ENCODE measurements at regions not wholly inside any gene's neighbourhood (a gene's known extent, or its start where the extent isn't known, plus 50 kb on each side); places are given as distances from the start of the nearest gene placed in this dataset.

DNA sequence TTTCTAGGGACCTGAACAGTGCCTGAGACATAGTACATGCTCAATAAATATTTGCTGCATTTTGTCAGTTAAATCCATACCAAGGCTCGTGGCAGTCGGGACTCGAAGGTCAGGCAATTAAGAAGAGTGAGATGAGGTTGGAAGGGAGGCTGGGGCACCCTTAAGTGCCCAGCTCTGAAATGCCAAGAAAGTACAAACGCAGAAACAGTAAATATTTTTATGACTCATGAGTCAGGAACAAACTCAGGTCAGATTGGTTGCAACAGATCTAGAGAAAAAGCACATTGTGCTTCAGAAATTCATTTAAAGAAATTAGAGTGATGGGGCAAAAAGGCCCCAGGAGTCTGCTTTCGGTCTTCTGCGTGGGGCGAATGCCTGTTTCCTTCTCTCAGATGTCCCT lies 83.0 kb upstream of the FZD10 start:
- H3K27me3 ChIP-seq (ENCODE audit: control insufficient read depth in 5 of 5, insufficient read depth in 4 of 5, low read length in 5 of 5), result peaks cover 0 to 9% (median 0%) of the 10 kb centered on the region in 5 donors
- no peak overlapping the region for H3K9ac ChIP-seq (ENCODE audit: low read length in 5 of 5)
- H3K36me3 ChIP-seq (ENCODE audit: control insufficient read depth in 5 of 5, insufficient read depth in 5 of 5, low read length in 5 of 5), result no peaks in the 10 kb centered on the region
- peaks cover 0 to 4% (median 0%) of the 10 kb centered on the region in 5 donors for H3K4me1 ChIP-seq (ENCODE audit: control insufficient read depth in 5 of 5, insufficient read depth in 5 of 5, low read length in 5 of 5)
- no peak overlapping the region for H3K27ac ChIP-seq (ENCODE audit: low read depth, low read length)
- peaks cover 0 to 3% (median 0%) of the 10 kb centered on the region in 5 donors for H3K9me3 ChIP-seq (ENCODE audit: control insufficient read depth in 5 of 5, low read length in 5 of 5)
- no peak overlapping the region for H3K4me3 ChIP-seq (ENCODE audit: low read depth in 1 of 5, low read length in 5 of 5)

DNA sequence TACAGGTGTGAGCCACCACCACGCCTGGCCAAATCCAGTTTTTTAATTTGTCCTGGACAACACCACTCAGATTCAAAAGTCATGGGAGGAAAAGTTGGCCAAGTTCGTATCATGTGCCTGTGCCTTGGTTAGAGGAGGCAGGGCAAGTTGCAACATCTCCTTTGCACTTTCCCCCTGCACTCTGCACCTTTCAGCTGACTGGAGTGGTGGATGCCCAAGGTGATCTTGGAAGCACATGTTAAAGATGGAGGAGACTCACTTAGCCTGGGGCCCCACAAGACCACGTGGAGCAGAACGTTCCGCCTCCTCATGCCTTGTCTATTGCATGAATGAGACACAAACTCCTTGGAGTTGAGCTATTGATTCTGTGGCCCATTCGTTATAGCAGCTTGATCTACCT lies 82.1 kb upstream of the FZD10 start:
- no peak overlapping the region for H3K27ac ChIP-seq (ENCODE audit: low read depth, low read length)
- H3K9ac ChIP-seq (ENCODE audit: low read length in 5 of 5), result no peak overlapping the region
- peaks cover 0 to 3% (median 0%) of the 10 kb centered on the region in 5 donors for H3K9me3 ChIP-seq (ENCODE audit: control insufficient read depth in 5 of 5, low read length in 5 of 5)
- H3K36me3 ChIP-seq (ENCODE audit: control insufficient read depth in 5 of 5, insufficient read depth in 5 of 5, low read length in 5 of 5), result no peaks in the 10 kb centered on the region
- H3K27me3 ChIP-seq (ENCODE audit: control insufficient read depth in 5 of 5, insufficient read depth in 4 of 5, low read length in 5 of 5), result peaks cover 0 to 3% (median 0%) of the 10 kb centered on the region in 5 donors
- H3K4me3 ChIP-seq (ENCODE audit: low read depth in 1 of 5, low read length in 5 of 5), result no peak overlapping the region
- peaks cover 0 to 4% (median 0%) of the 10 kb centered on the region in 5 donors for H3K4me1 ChIP-seq (ENCODE audit: control insufficient read depth in 5 of 5, insufficient read depth in 5 of 5, low read length in 5 of 5)

DNA sequence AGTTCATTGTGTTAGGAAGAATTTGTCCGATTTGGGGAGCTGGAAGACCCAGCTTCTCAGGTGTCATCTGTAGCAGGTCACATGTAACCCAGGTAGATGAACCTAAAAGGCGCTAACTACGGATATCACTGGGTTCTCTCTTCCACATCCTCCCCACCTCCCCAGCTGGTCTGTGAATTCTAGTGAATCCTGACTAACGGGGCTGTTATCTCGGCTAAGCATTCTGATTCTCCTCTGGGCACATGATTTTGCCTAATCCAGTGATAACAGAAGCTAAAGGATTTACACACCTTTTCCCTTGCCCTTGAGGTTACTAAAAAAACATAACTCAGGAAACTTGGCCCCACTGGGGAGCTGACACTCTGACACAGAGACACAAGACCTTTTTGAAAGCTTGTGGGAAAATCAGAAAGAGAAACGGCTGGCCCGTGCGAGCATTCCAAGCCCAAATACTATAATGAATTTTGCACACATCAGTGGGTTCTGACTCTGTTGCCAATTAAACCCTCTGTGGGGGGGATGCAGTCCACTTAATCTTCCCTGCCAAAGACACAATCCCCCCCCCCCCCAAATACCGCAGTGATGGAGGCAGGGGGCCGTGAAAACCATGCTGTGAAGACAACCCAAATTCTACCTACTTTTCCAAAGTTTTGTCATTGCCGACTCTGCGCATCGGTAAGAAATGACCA lies 81.0 kb upstream of the FZD10 start:
- H3K9ac ChIP-seq (ENCODE audit: low read length in 5 of 5), result no peak overlapping the region
- H3K36me3 ChIP-seq (ENCODE audit: control insufficient read depth in 5 of 5, insufficient read depth in 5 of 5, low read length in 5 of 5), result no peaks in the 10 kb centered on the region
- H3K4me1 ChIP-seq (ENCODE audit: control insufficient read depth in 5 of 5, insufficient read depth in 5 of 5, low read length in 5 of 5), result peaks cover 0 to 8% (median 2%) of the 10 kb centered on the region in 5 donors
- no peak overlapping the region for H3K4me3 ChIP-seq (ENCODE audit: low read depth in 1 of 5, low read length in 5 of 5)
- peaks cover 0 to 2% (median 0%) of the 10 kb centered on the region in 5 donors for H3K27me3 ChIP-seq (ENCODE audit: control insufficient read depth in 5 of 5, insufficient read depth in 4 of 5, low read length in 5 of 5)
- peaks cover 0 to 3% (median 0%) of the 10 kb centered on the region in 5 donors for H3K9me3 ChIP-seq (ENCODE audit: control insufficient read depth in 5 of 5, low read length in 5 of 5)
- H3K27ac ChIP-seq (ENCODE audit: low read depth, low read length), result no peak overlapping the region

DNA sequence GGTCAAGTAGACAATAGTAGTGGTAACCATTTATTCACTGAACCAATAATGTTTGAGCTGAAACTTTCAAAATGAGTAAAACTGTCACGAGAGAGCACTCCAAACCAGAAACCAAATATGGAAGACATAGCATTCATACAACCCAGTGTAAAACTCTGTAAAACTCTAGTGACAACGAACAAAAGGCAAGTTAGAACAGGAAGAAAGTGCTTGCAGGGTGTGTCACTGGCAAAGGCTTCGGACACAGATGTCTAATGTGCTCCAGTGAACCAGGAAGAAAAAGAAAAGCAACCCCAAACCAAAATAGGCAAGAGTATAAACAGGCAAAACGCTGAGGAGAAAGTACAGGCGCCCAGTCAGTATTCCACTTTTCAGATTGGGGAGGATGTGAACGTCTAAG lies 79.3 kb upstream of the FZD10 start:
- no peak overlapping the region for H3K9ac ChIP-seq (ENCODE audit: low read length in 5 of 5)
- no peak overlapping the region for H3K27ac ChIP-seq (ENCODE audit: low read depth, low read length)
- H3K9me3 ChIP-seq (ENCODE audit: control insufficient read depth in 5 of 5, low read length in 5 of 5), result peaks cover 0 to 2% (median 0%) of the 10 kb centered on the region in 5 donors
- H3K27me3 ChIP-seq (ENCODE audit: control insufficient read depth in 5 of 5, insufficient read depth in 4 of 5, low read length in 5 of 5), result peaks cover 0 to 2% (median 0%) of the 10 kb centered on the region in 5 donors
- H3K36me3 ChIP-seq (ENCODE audit: control insufficient read depth in 5 of 5, insufficient read depth in 5 of 5, low read length in 5 of 5), result no peaks in the 10 kb centered on the region
- H3K4me3 ChIP-seq (ENCODE audit: low read depth in 1 of 5, low read length in 5 of 5), result no peak overlapping the region
- peaks cover 0 to 15% (median 2%) of the 10 kb centered on the region in 5 donors for H3K4me1 ChIP-seq (ENCODE audit: control insufficient read depth in 5 of 5, insufficient read depth in 5 of 5, low read length in 5 of 5)

DNA sequence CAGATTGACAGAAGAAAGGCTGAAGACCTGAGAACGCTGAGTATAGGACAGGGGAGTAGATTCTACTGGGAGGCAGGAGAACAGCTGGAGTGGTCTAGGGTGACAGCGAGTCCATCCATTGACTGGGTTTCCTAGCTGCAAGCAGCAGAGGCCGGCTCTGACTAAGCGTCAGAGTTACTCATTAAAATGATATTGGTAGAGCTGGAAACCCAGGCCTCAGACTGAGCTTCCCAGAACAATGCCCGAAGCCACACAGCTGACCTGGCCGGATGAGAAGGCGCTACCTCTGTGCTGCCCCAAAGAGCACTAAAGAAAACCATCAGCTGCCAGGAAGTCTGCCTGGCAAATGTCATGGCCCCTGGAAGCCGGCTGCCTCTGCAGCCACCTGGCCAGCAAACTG lies 78.5 kb upstream of the FZD10 start:
- H3K4me3 ChIP-seq (ENCODE audit: low read depth in 1 of 5, low read length in 5 of 5), result no peak overlapping the region
- peaks cover 0 to 2% (median 0%) of the 10 kb centered on the region in 5 donors for H3K9me3 ChIP-seq (ENCODE audit: control insufficient read depth in 5 of 5, low read length in 5 of 5)
- no peaks in the 10 kb centered on the region for H3K36me3 ChIP-seq (ENCODE audit: control insufficient read depth in 5 of 5, insufficient read depth in 5 of 5, low read length in 5 of 5)
- no peak overlapping the region for H3K27ac ChIP-seq (ENCODE audit: low read depth, low read length)
- no peak overlapping the region for H3K9ac ChIP-seq (ENCODE audit: low read length in 5 of 5)
- H3K4me1 ChIP-seq (ENCODE audit: control insufficient read depth in 5 of 5, insufficient read depth in 5 of 5, low read length in 5 of 5), result peaks cover 0 to 15% (median 2%) of the 10 kb centered on the region in 5 donors
- peaks cover 0 to 2% (median 0%) of the 10 kb centered on the region in 5 donors for H3K27me3 ChIP-seq (ENCODE audit: control insufficient read depth in 5 of 5, insufficient read depth in 4 of 5, low read length in 5 of 5)

DNA sequence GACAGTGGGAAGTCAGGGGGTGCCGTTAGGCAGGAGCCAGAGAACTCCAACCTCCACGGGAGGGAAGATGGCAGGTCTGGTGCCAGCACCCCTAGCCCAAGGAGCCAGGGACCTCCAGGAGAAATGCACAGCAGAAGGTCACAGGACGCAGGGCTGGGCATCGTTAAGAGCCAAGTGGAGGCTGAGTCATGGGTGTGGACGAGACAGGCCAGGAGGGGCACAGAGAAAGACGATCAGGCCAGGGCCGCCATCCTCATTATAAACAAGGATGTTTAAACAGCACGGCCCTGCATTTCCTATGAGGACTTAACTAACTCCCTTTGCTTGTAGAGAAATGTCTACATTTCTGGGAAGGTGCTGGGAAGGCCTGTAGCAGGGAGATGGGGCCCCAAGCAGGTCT lies 77.9 kb upstream of the FZD10 start:
- Histone ChIP-seq H3K36me3 (ENCODE audit: control insufficient read depth in 5 of 5, insufficient read depth in 5 of 5, low read length in 5 of 5) (no peaks in the 10 kb centered on the region), H3K9ac (ENCODE audit: low read length in 5 of 5) (no peak overlapping the region), H3K4me3 (ENCODE audit: low read depth in 1 of 5, low read length in 5 of 5) (no peak overlapping the region), H3K4me1 (ENCODE audit: control insufficient read depth in 5 of 5, insufficient read depth in 5 of 5, low read length in 5 of 5) (peaks cover 0 to 15% (median 2%) of the 10 kb centered on the region in 5 donors), H3K9me3 (ENCODE audit: control insufficient read depth in 5 of 5, low read length in 5 of 5) (peaks cover 0 to 2% (median 0%) of the 10 kb centered on the region in 5 donors), H3K27ac (ENCODE audit: low read depth, low read length) (no peak overlapping the region), H3K27me3 (ENCODE audit: control insufficient read depth in 5 of 5, insufficient read depth in 4 of 5, low read length in 5 of 5) (peaks cover 0 to 2% (median 0%) of the 10 kb centered on the region in 5 donors)

DNA sequence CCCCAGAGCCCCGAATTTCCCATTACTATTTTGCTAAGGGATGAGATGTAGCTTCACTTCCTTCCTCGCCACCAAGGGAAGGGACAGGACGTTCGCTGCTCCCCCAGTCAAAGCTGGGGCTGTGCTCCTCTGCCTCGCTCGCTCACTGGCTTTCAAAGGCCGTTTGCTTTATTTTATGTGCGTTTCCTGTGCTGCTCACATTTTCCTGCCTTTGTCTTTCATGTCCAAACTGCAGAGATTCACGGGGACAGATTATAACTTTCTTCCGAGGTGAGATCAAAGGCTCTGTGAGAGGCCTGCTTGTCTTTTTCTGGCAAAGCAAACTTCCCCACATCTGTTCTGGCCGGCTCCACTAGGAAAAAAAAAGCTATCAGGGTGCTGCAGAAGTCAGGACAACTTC lies 76.0 kb upstream of the FZD10 start:
- Histone ChIP-seq H3K4me1 (ENCODE audit: control insufficient read depth in 5 of 5, insufficient read depth in 5 of 5, low read length in 5 of 5) (peaks cover 0 to 11% (median 0%) of the 10 kb centered on the region in 5 donors), H3K4me3 (ENCODE audit: low read depth in 1 of 5, low read length in 5 of 5) (no peak overlapping the region), H3K36me3 (ENCODE audit: control insufficient read depth in 5 of 5, insufficient read depth in 5 of 5, low read length in 5 of 5) (no peaks in the 10 kb centered on the region), H3K27me3 (ENCODE audit: control insufficient read depth in 5 of 5, insufficient read depth in 4 of 5, low read length in 5 of 5) (peaks cover 0 to 2% (median 0%) of the 10 kb centered on the region in 5 donors), H3K9ac (ENCODE audit: low read length in 5 of 5) (no peak overlapping the region), H3K27ac (ENCODE audit: low read depth, low read length) (no peak overlapping the region), H3K9me3 (ENCODE audit: control insufficient read depth in 5 of 5, low read length in 5 of 5) (no peaks in the 10 kb centered on the region)

DNA sequence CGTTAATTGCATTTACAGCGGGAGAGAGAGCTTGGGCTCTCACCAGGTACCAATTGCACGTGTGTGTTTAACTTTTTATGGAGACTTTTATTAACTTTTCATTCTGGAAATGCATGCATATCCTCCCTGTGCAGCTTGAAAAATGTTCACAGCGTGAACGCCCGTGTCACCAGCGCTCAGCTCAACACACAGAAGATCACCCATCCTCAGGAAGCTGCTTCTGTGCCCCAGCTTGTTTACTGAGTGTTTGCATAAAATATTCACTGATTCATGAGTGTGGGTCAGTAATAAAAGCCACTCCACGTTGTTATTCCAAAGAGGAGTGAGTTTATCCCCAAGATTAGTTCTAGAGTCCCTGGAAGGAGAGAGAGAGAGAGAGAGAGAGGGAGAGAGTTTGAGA lies 75.5 kb upstream of the FZD10 start:
- Histone ChIP-seq H3K4me3 (ENCODE audit: low read depth in 1 of 5, low read length in 5 of 5) (no peak overlapping the region), H3K27me3 (ENCODE audit: control insufficient read depth in 5 of 5, insufficient read depth in 4 of 5, low read length in 5 of 5) (peaks cover 0 to 2% (median 0%) of the 10 kb centered on the region in 5 donors), H3K9me3 (ENCODE audit: control insufficient read depth in 5 of 5, low read length in 5 of 5) (no peaks in the 10 kb centered on the region), H3K36me3 (ENCODE audit: control insufficient read depth in 5 of 5, insufficient read depth in 5 of 5, low read length in 5 of 5) (no peaks in the 10 kb centered on the region), H3K9ac (ENCODE audit: low read length in 5 of 5) (no peak overlapping the region), H3K27ac (ENCODE audit: low read depth, low read length) (no peak overlapping the region), H3K4me1 (ENCODE audit: control insufficient read depth in 5 of 5, insufficient read depth in 5 of 5, low read length in 5 of 5) (peaks cover 0 to 11% (median 0%) of the 10 kb centered on the region in 5 donors)

DNA sequence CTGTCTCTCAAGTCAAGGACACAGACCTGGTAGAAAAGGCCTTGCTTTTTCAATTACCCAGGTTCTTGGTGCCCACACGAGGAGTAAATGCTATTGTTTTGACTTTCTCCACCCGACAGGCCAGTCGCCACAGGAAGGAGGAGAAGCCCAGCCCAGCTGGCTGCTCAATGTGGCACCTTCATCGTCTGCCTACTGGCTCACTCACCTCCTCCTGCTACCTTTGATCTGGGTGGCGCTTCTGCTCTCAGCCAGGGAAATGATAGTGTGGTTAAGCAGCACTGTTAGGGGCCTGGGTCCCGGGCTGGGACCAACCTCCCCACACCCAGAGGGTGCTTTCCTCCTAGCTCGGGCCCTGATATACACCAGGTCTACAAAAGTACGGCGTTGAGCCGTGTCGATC lies 75.0 kb upstream of the FZD10 start:
- H3K27ac ChIP-seq (ENCODE audit: low read depth, low read length), result no peak overlapping the region

DNA sequence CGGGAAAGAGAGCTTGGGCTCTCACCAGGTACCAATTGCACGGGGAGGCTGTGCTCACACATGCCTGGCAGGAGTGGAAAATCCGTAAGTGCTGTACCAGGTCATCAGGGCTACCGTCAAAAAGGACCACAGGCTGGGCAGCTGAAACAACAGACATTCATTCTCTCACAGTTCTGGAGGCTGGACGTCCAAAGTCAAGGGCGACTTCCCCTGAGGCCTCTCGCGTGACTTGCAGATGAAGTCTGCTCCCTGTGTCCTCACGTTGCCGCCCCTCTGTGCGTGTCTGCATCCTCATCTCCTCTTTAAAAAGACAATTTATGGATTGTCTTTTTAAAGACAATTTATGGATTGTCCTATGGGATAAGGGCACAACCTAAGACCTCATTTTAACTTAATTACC lies 73.8 kb upstream of the FZD10 start:
- Histone ChIP-seq H3K4me3 (ENCODE audit: low read depth in 1 of 5, low read length in 5 of 5) (no peak overlapping the region), H3K9ac (ENCODE audit: low read length in 5 of 5) (no peak overlapping the region), H3K36me3 (ENCODE audit: control insufficient read depth in 5 of 5, insufficient read depth in 5 of 5, low read length in 5 of 5) (no peaks in the 10 kb centered on the region), H3K27ac (ENCODE audit: low read depth, low read length) (no peak overlapping the region), H3K27me3 (ENCODE audit: control insufficient read depth in 5 of 5, insufficient read depth in 4 of 5, low read length in 5 of 5) (peaks cover 0 to 3% (median 0%) of the 10 kb centered on the region in 5 donors), H3K4me1 (ENCODE audit: control insufficient read depth in 5 of 5, insufficient read depth in 5 of 5, low read length in 5 of 5) (peaks cover 0 to 11% (median 0%) of the 10 kb centered on the region in 5 donors), H3K9me3 (ENCODE audit: control insufficient read depth in 5 of 5, low read length in 5 of 5) (no peaks in the 10 kb centered on the region)

More for the DNA sequence above, 75.0 kb upstream of the FZD10 start:
- H3K27me3 ChIP-seq (ENCODE audit: control insufficient read depth in 5 of 5, insufficient read depth in 4 of 5, low read length in 5 of 5), result peaks cover 0 to 2% (median 0%) of the 10 kb centered on the region in 5 donors
- H3K9ac ChIP-seq (ENCODE audit: low read length in 5 of 5), result no peak overlapping the region
- H3K4me3 ChIP-seq (ENCODE audit: low read depth in 1 of 5, low read length in 5 of 5), result no peak overlapping the region
- H3K9me3 ChIP-seq (ENCODE audit: control insufficient read depth in 5 of 5, low read length in 5 of 5), result no peaks in the 10 kb centered on the region
- H3K4me1 ChIP-seq (ENCODE audit: control insufficient read depth in 5 of 5, insufficient read depth in 5 of 5, low read length in 5 of 5), result peaks cover 0 to 11% (median 0%) of the 10 kb centered on the region in 5 donors
- no peaks in the 10 kb centered on the region for H3K36me3 ChIP-seq (ENCODE audit: control insufficient read depth in 5 of 5, insufficient read depth in 5 of 5, low read length in 5 of 5)
